HG02943 (cell line): ENCODE measurements at regions not wholly inside any gene's neighbourhood (a gene's known extent, or its start where the extent isn't known, plus 50 kb on each side); places are given as distances from the start of the nearest gene placed in this dataset.
"Not testable (repeated sequence)": the region's sequence is repeated elsewhere in the genome, so short reads cannot be mapped to it uniquely, and the experiment has no call there.

Source experiments
- ATAC-seq: cut with Tn5 transposase; IDR thresholded peaks from one replicate; pipeline ENCODE4 v1.9.1; 2021; ENCODE audit warnings: mild to moderate bottlenecking, low read depth, moderate library complexity; ENCODE audit not compliant: unreplicated experiment

GRCh38 chr2:89855752-89856151 lies 1164.3 kb downstream of the RPIA start:
- not testable (repeated sequence) for ATAC-seq

DNA sequence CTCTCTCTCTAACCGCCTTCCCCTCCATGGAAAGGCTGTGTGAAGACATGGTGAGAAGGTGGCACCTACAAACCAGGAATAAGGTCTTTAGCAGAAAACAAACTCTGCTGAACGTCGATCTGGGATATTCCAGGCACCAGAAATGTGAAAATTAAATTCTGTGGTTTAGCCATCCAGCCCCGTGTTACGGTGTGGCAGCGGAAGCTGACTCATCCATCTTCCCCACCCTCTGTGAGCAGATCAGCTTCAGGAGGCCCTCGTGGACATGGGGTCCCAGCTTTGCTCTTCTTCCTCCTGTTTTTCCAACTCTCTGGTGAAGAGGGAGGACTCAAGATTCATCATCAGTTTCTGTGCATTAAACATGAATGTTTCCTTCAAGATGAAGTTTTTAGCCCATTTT lies 1164.8 kb downstream of the RPIA start:
- not testable (repeated sequence) for ATAC-seq

DNA sequence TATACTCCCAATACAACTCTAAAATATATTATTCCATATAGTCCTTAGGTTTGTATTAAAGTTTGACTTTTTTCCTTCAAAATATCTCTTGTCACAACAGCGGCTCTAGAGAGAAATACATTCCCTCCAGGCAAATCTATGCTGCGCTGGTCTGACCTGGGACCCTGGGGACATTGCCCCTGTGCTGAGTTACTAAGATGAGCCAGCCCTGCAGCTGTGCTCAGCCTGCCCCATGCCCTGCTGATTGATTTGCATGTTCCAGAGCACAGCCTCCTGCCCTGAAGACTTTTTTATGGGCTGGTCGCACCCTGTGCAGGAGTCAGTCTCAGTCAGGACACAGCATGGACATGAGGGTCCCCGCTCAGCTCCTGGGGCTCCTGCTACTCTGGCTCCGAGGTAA lies 1170.7 kb downstream of the RPIA start:
- ATAC-seq: not testable (repeated sequence)

DNA sequence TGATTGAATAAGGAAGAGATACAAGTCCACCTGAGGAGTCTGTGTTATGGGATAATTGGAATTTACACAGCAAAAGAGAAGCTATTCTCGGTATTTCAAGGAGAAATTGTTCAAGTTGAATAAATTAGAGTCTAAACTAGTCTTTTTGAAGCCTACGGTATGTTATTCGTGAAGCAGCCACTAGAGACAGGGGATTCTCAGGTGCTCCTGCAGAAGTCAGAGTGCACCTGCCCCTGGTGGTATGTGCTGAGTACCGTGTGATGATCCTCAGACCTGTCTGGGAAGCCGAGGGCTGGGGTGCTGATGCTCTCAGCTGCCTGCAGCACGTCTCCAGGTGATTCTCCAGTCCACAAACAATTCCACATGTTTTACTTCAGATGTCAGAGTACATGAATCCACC lies 1171.7 kb downstream of the RPIA start:
- ATAC-seq: not testable (repeated sequence)

DNA sequence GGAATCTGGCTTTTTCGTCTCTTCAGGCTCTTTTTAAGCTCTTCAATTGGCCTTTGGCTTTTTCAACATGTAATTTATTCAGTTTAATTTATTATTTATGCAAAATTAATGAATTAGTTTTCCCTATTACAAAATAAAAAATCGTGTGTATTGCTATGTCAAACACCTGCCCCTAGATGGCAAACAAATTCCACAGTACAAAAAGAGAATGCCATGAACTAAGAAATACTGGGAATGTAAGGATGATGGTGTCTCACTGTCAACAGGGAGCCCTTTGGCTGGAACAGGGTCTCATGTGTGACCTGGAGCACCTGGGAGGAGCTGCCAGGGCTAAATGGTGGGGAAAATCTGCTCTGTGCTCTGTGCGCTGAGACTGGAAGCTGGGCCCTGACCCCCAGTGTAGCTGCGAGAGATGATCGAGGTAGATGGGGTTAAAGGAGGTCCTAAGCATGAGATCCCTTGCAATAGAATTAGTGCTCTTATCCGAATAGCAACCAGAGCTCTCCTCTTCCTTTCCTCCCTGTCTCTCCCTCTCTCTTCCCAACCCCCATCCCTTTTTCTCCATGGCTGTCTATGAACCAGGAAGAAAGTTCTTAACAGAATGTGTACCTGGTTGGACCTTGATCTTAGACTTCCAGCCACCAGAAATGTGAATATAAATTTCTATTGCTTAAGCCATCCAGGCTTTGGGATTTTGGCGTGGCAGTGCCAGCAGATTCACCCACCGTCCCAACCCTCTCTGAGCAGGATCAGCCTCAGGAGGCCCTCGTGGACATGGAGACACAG lies 1183.5 kb downstream of the RPIA start:
- not testable (repeated sequence) for ATAC-seq

GRCh38 chr2:89876445-89876844 lies 1185.0 kb downstream of the RPIA start:
- ATAC-seq: not testable (repeated sequence)

DNA sequence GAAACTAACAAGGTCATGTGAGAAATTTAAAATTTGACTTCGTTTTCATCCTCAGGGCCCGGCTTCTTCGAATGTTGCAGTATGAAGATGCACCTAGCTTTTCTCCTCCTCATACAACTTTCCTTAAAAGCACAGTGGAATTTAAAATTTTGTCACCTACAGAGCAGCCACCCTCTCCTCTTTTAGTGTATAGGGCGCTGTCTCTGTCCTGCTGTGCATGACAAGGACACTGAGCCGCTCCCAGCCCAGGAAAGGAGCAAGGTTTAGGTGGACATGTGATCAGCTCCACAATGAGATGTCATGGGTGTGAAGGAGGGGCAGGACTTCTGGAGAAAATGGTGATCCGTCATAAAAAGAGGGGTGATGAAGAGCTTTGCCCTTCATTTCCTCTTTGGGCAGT lies 1185.4 kb downstream of the RPIA start:
- ATAC-seq: not testable (repeated sequence)

- not testable (repeated sequence) for ATAC-seq
These were observed 1191.4 kb downstream of the RPIA start for GRCh38 chr2:89882880-89883279.

GRCh38 chr2:89883624-89884023 lies 1192.2 kb downstream of the RPIA start:
- not testable (repeated sequence) for ATAC-seq

DNA sequence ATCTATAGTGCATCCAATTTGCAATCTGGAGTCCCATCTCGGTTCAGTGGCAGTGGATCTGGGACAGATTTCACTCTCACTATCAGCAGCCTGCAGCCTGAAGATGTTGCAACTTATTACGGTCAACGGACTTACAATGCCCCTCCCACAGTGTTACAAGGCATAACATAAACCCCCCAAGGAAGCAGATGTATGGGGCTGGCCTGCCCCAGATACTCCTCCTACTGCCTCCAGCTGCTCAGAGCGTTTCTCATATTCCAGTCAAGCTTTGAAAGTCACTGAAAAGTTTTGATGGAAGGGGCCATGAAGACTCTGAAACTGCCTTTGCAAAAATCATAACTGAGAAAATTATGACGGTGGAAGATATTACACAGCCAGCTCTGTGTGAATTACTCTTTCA lies 1193.6 kb downstream of the RPIA start:
- ATAC-seq: not testable (repeated sequence)

DNA sequence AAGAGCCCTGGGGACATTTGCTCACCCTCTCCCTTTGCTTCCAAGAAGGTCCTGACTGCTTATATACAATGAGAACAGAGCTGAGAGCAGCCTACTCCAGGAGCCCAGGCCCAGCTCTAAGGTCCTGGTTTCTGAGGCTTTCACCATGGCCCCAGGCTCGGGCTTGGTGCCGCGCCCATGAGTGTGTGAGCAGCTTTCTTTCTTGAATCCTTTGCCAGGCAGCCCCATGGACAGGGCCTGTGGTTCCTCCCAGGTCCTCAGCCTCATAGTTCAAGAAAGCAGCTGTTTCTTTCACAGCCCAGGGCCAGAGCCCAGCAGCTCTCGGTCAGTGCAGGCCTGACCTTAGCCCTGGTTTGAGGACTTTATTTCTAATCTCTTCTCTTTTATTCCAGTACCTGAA lies 1197.2 kb downstream of the RPIA start:
- not testable (repeated sequence) for ATAC-seq

DNA sequence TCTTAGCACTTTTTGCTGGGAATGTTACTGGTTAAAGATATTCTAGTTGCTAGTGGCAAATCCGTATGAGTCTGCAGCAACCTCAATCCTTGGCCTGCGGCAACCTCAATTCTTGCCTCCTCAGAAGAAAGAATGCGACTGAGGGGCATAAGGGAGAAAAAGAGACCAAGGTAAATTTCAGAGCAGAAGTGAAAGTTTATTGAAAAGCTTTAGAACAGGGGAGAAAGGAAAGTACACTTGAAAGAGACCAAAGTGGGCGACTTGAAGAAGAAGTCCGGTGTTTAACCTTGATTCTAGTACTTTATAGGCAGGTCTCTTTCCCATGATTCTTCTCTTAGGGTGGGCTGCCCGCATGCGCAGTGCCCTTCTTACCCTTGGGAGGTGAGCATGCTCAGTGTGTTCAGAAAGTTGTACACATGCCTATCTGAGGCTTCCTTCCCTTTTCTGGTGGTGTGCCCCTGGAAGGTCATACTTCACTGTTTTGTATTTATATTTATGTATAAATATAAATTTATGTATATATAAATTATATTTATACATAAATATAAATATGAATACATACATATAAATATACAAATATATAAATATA lies 1198.8 kb downstream of the RPIA start:
- ATAC-seq: not testable (repeated sequence)

- not testable (repeated sequence) for ATAC-seq
These were observed 1203.5 kb downstream of the RPIA start for GRCh38 chr2:89894988-89895387.

DNA sequence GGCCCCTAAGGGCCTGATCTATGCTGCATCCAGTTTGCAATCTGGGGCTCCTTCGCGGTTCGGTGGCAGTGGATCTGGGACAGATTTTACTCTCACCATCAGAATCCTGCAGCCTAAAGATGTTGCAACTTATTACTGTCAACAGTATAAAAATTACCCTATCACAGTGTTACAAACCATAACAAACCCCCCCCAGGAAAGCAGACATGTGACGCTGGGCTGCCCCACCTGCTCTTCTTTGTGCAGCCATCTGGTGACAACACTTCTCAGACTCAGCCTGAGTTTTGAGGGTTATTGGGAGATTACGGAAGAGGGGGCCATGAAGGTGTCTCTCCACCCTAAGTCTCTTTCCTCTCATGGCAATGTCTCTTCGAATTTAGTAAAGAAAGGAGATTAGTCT lies 1204.2 kb downstream of the RPIA start:
- not testable (repeated sequence) for ATAC-seq

- ATAC-seq: not testable (repeated sequence)
These were observed 1235.5 kb downstream of the RPIA start for GRCh38 chr2:89927018-89927417.

- ATAC-seq: not testable (repeated sequence)
These were observed 1244.0 kb downstream of the RPIA start for GRCh38 chr2:89935436-89935835.

DNA sequence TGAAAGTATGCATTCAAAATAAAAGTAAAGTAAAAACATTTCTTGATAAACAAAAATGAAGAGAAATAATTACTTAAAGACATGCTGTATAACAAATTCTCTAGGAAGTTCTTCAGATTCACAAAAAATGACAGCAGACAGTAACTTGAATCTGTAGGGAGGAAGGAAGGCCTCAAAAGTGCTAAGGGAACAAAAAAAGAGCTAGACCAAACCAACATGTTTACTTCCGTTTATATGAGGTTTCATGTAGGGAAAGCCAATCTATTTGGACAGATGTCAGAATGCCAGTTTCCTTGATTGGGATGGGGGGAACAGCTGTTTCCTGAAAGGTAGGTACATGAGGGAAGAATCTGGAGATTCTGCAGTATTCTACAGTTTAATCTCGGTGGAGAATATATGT lies 1244.5 kb downstream of the RPIA start:
- not testable (repeated sequence) for ATAC-seq

DNA sequence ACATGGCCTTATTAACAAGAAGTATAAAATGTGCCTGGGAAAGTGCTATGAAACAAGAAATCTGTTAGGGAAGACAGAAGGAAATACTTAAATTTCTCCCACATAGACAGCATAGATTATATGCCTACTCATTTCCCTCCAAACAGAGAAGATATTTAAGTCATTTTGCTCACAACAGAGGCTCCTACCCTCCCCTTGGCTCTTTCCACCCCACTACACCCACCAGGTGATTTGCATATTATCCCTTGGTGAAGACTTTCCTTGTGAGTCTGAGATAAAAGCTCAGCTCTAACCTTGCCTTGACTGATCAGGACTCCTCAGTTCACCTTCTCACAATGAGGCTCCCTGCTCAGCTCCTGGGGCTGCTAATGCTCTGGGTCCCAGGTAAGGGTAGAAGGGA lies 1245.1 kb downstream of the RPIA start:
- ATAC-seq: not testable (repeated sequence)

GRCh38 chr2:89938756-89939155 lies 1247.3 kb downstream of the RPIA start:
- peak; percentile 99 for ATAC-seq

DNA sequence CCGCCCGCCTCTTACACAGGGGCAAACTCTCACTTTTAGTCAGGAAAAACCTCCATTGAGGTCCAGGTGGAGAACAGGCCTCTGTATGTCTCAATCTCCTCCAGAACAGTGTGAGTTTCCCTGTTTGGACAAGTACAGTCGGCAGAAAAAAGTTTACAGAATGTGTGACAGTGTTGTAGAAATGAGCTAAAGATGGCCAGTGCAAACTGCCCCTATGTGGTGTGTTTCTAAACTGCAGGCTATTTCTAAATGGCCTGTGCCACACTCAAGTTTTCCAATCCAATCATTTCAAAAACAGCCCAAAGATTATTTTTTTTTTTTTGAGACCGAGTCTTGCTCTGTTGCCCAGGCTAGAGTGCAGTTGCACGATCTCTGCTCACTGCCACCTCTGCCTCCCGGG lies 1252.8 kb downstream of the RPIA start:
- ATAC-seq: not testable (repeated sequence)

DNA sequence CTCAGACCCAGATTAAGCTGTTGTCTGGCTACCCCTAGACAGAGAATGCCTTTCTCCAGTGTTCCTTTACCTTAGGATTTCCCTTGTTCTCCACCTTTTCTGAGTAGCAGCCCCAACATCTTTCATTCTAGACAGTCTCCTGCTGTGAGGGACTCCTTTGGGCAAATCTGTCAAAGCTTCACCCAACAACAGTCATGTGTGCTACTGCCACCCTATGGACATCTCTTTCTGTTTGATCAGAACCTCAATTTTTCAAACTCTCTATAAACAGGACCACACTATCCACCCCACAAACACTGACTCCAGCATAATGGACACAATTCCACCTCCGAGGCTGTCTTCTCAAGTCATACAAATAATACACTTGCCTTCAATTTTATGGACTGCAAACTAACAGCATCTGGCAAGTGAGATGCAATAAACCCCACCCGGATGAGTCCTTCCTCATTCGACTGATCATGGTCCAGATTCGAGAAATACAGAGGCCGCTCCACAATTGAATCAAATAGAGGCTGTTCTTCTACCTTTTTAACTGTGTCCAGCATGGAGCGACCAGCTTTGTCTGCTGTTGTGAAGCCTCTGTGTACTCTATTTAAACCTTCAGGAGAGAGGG lies 1253.6 kb downstream of the RPIA start:
- not testable (repeated sequence) for ATAC-seq
